HK-2 (cell line): ENCODE measurements at regions not wholly inside any gene's neighbourhood (a gene's known extent, or its start where the extent isn't known, plus 50 kb on each side); places are given as distances from the start of the nearest gene placed in this dataset.
"Not testable (repeated sequence)": the region's sequence is repeated elsewhere in the genome, so short reads cannot be mapped to it uniquely, and the experiment has no call there.

Experiments used
- DNase-seq: peaks from one replicate; pipeline ENCODE4 v3.0.0-alpha.2; 2018; ENCODE audit not compliant: unreplicated experiment

DNA sequence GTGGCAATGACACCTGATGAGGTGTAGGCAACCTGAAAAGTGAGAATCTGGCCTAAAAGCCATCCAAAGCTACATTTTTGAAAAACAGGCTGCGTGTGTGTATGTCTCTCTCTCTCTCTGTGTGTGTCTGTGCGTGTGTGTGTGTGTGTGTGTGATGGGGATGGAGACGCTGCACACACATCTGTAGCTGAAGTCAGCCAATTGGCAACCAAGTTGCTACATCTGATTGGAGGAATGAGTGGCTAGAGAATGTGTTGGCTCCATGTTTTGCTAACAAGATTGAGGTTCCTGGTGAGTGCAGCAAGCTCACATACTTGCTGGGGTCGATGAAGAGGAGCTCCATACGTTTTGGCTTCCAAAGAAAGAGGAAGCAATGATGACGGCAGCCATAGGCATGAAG lies 311.4 kb upstream of the NCAM1 start:
- DNase-seq, result no peak

DNA sequence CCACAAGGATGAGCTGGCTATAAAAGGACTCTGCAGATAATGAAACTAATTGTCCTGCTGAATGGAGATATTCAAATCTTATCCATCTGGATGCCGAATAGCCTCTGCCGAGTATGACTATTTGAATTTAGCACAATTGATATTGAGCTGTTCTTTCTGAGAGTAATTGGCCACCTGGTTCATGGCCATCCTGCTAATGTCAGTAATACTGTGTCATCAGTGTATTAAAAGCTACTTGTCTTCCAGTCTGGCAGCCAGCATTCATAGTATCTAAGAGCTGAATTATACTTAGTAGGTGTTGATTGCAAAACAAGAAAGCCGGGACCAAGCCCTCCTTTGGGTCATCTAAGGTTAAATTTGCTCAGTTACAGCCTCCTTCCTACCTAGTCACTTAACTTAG lies 310.7 kb upstream of the NCAM1 start:
- no peak for DNase-seq

DNA sequence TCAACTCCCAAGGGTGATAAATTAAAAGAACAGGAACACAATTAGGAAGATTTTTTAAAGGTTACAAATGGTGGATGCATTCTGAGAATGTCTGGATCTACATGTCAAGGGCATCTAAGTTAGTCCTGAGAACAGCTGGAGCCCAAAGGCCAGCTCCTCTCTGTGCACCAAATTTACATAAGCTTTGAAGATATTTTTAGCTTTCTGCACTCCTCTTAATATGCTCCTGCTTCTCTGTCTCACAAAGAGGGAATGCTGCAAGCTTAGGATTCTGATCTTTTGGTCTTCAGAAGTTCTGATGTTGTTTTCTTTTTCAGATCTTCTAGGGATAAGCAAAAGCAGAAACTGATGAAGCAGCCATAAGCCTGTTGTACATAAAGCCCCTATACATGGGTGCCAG lies 309.8 kb upstream of the NCAM1 start:
- DNase-seq, result no peak

DNA sequence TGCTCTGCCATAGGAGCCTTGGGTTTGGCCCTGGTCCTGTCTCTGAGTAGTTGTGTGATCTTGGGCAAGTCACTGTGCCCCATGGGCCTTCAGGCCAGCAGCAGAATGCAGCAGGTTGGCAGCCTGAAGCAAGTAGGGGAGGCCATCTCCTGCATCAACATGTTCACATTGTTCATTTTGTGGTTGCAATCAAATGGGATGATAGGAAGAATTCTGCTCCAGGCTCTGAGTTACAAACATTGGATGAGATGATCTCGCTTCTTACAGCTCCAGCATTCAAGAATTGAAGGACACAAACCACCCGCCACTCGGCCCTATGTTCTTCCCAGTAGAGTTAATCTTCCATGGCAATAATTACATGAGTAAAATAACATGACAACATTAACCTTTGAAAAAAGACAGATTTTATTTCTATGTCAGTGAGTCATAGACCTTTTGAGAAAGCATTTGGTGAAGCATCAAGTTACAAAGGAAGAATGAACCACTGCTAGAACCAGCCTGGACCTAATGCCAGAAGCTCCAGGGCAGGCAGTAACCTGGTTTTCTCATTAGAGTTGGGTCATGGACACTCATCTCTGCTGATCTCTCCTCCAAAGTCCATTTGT lies 308.3 kb upstream of the NCAM1 start:
- no peak for DNase-seq

DNA sequence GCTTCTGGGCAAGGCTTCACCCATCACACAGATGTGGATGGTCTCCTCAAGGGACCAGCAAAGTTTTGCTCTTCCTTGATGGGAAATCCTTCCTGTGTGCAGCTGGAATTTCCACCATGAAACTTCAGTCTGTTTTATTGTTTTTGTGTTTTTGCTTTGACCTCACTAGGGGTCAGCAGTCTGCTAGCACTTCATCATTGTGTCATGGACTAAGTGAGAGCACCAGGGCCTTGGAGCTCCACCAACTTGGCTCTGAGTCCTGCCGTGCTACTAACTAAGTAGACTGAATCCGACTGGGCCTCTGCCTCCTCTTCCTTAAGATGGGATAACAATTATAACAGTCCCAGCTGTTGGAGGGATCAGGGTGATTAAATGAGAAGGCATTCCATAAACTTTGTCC lies 305.8 kb upstream of the NCAM1 start:
- no peak for DNase-seq

DNA sequence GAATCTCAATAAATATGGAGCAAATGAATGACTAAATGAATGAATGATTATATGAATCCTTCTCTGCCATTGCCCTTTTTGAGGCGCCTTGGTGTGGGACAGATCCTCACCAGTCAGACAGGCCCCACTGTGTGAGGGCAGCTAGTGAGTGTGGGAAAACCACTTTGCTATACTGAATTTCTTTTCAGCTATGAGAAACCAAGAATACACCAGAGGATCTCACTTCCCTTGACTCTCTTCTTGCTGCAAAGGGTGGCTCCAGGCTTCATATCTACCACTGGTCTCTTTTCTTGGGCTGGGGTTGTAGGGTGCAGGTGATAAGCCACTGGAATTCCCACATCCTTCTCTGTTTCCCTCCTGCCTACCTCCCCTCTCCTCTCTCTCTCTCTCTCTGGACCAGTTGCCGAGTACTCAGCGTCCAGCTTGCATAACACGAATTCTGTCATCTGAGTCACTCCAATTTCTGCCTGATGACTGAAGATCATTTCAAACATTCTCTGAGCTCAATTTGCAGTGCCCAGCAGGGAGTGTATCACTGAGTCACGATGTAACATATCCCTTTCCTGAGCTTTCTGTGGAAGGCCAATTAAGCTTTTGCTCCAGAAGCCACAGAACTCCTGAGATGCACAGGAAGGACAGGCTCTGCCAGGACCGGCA lies 304.3 kb upstream of the NCAM1 start:
- DNase-seq, result no peak

DNA sequence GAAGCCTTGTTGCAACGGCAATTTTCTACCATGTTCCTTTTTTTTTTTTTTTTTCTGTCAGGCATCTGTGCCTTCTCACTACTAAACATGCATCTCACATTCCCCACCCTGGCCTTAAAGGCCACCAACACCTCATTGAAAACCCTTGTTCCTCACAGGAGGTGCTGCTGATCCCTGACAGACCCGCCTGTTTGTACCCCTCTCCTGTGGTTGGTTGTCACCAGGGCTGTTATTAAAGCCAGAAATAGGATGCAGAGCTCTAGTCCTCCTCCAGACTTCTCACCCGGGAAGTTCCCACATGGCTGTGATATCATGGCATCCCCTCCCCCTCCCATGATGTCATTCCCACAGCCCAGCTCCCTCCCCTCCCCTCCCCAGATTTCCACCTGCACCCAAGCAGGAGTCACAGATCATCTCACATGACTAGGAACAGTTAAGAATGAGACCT lies 302.8 kb upstream of the NCAM1 start:
- DNase-seq, result peak; percentile 1

DNA sequence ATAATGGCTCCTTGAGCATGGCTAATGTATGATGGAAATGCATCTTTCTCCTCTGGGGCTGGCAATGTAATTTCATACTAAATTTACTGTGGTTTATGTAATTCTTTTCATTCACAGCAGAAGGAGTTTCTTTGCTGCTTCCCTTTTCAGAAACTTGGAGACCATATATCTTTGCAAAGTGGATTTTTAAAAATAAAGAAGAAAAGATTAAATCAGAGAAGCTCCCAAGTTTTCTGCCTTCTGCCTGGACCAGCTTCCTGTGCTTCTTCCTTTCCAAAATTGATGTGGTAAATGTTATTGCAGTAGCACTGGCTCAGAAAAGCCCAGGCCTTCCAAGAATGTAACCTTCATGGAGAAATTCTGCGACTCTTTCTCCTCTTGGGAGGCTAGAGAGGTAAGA lies 300.1 kb upstream of the NCAM1 start:
- no peak for DNase-seq

DNA sequence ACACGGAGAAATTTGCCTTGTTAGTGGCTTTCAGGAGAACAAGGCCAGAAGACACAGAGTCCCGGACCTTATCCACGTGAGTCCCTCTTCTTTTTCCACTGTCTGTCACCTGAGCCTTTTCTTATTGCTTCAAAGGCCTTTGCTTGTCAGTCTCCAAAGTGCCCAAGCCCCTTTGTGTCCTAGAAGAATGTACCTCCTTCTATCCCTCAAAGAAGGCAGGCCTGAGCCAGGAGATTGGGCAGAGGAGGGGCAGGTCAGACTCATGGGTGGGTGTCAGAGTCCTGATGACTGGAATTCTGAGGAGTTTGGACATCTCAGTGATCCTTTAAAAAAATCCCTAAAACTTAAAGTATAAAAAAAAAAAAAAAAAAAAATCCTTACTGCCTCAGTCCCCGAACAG lies 299.6 kb upstream of the NCAM1 start:
- no peak for DNase-seq

DNA sequence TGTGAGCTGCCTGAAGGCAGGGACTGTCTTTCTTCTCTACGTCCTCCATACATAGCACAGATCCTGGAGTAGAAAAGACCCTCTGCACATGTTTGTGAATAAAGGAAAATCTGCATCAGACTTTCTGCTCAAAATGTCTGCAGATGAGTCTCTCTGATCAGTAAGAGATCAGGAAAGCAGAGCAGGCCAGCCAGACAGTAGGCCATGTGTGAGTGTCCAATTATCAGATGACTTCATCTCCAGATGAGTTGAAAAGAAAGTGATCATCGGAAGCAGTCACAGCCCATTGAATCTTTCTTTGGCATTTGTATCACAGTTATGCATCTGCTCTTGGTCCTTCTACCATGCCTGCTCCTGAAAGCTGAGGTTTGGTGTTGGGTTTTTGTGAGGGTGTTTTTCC lies 298.7 kb upstream of the NCAM1 start:
- no peak for DNase-seq

DNA sequence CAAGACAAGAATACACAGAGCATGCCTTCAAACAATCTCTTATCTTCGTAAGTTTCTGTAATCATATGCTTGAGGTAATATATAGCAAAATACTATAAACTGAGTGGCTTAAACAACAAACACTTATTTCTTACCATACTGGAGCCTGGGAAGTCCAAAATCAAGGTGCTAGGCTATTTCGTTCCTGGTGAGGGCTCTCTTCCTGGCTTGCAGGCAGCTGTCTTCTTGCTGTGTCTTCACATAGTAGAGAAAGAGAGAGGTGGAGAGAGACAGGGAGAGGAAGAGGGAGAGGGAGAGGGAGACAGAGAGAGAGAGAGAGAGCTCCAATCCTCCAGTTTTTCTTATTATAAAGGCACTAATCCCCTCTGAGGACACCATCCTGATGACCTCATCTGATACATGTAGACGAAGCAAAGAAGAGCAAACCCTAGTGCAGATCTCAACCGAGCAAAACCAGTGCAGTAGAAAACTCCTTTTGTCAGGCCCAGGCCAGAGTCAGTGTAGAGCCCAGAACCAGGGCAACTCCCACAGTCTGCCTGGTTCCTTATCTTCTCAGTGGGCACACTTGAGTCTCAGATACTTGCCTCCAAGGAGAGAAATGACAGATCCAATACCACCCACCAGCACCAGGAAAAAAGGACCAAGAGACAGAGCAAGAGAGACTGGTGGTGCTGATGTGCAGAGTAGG lies 297.1 kb upstream of the NCAM1 start:
- no peak for DNase-seq

DNA sequence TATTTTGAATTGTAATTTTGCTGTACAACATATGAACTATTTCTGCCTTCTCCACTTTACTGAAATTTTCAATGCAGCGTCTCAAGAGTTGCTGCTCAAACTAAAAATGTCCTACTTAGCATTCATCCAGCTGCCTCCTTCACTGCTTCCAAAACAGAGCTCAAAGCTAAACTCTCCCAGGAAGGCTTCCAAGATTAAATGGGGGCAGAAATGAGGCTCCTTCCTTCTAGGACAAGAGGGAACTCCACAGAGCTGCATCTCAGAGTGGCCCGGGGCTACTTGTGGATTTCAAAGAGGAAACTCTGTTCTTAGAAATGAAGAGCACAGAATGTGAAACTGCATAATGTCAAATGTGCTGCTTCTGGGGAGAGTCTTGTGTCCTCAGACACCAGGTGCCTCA lies 295.9 kb upstream of the NCAM1 start:
- no peak for DNase-seq

DNA sequence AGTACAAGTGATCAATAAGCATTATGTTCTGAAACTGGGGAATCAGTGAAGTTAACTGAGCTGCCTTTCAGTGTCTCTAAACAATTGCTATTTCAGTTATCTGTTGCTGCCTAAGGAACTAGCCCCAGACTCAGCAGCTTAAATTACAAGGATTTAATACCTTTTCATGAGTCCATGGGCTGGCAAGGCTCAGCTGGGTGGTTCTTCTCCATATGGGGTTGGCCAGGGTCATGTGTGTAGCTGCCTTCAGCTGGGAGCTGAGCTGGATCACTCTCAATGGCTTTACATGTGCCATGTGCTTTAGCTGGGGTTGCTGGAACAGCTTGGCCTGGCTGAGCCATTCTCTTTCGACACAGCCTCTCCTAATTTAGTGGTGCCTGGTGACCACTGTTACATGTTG lies 295.0 kb upstream of the NCAM1 start:
- no peak for DNase-seq

DNA sequence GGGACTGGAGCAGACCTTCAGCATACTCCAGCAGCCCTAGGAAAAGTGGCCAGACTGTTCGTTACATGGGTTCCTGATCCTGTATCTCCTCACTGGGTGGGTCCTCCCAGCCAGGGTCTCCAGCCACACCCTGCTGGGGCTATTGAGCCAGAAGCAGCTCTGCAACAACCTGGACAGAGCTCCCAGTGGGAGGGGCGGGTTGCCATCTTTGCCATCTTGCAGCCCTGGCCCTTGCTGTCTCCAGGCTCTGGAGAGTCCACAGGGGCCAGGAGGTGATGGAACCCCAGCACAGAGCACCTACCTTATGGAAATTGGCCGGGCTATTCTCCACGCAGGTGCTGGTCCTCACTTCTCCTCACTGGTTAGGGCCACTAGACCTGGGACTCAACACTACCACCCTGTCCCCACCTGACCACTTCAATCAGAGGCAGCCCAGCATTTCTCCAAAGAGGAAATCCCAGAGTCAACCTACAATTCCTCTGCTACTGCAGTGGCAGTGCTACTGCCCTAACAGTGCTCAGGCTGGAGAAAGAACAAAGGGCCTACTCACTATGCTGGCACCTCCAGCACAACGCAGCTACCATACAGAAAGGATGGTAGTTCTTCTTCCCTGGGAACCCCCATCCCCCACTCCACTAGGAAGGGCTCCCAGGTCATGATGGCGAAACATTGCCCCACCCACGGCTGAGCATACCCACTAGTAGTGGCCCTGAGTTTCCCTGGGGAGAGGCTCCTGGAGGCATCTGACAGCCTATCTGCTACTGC lies 290.2 kb upstream of the NCAM1 start:
- no peak for DNase-seq

DNA sequence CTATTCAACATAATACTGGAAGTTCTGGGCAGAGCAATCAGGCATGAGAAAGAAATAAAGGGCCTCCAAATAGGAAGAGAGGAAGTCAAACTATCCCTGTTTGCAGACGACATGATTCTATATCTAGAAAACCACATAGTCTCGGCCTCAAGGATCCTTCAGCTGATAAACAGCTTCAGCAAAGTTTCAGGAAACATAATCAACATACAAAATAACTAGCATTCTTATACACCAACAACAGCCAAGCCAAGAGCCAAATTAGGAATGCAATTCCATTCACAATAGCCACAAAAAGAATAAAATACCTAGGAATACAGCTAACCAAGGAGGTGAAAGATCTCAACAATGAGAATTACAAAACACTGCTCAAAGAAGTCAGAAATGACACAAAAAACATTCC lies 287.8 kb upstream of the NCAM1 start:
- DNase-seq, result not testable (repeated sequence)

DNA sequence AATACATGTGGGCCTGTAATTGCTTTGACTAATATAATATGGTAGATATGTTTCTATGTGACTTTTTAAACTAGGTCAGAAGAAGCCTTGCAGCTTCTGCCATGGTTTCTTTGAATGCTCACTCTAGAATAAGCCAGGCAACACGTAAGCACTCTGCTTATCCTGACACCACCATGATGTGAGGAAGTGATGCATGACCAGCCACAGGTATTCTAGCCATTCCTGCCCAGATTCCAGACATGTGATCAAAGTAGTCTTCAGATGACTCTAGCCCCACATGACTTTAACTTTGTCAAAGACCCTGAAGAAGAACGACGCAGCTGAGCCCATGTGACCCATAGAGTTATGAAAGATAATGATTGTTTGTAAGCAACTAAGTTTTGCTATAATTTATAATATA lies 276.1 kb upstream of the NCAM1 start:
- no peak for DNase-seq

DNA sequence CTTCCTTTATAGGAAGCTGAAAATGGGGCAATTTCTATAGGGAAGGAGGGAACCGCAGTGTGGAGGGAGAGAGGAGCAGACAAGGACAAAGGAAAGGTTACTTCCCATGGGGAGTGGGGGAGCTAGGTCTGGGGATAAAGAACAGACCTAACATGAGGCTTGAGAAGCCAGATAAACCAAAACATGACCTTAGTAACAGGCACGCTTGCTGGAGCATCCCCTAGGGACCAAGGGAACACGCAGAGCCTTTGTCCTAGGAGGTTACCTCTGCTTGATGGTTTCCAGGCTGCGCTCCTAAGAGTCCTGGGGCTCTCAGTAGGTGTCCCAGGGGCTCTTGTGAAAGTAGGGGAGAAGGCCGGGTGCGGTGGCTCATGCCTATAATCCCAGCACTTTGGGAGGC lies 271.4 kb upstream of the NCAM1 start:
- no peak for DNase-seq

DNA sequence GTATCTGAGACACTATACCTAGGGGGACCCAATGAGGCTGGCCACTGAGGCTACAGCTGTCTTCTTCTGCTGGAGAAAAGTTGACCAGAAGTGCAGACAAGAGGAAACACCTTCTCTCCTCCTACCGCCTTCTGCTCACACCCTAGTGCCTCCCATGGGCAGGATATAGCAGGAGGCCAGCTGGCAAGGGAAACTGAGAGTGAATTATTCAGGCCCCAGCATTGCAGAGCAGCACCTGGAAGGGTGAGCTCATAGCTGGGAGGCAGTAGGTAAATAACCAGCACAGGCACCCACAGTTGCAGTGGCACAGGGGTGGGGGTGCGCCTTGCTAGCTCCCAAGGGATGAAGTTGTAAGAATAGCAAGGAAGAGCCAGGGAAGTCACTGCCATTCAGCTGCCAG lies 267.4 kb upstream of the NCAM1 start:
- DNase-seq, result no peak

DNA sequence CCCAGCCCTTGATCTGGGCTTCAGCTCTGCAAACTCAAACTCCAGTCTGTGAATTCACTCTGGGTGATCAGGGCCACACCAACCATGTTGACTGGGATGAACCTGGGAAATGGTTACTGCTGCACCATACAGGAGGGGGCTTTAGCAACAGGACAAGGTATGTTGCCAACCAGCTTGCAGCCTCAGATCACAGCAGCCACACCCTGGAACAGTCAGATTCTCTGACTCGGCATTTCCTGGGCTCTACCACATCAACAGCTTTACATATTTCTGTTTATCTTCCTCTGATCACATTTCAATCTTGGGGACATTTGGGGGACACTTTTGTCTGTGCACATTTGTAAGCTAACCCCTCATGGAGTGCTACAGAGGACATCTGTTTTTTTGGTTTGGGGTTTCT lies 267.0 kb upstream of the NCAM1 start:
- no peak for DNase-seq

DNA sequence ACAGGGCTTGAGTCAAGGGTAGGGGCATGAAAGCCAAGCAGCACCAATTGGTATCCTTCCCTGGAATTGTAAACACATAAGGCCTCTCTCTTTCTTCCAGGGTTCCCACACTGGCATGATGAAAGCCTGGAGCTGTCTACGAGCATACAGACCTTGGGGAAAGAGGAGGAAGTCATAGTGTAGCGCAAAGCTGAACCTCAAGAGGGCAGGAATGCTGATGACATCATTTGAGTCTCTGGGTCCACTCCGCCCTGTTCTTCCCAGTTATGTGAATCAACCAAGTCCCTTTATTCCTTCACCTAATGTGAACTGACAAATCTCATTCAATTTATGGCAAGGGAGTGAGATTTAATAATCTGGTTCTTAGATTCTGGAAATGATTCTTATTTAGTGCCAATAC lies 266.4 kb upstream of the NCAM1 start:
- no peak for DNase-seq

DNA sequence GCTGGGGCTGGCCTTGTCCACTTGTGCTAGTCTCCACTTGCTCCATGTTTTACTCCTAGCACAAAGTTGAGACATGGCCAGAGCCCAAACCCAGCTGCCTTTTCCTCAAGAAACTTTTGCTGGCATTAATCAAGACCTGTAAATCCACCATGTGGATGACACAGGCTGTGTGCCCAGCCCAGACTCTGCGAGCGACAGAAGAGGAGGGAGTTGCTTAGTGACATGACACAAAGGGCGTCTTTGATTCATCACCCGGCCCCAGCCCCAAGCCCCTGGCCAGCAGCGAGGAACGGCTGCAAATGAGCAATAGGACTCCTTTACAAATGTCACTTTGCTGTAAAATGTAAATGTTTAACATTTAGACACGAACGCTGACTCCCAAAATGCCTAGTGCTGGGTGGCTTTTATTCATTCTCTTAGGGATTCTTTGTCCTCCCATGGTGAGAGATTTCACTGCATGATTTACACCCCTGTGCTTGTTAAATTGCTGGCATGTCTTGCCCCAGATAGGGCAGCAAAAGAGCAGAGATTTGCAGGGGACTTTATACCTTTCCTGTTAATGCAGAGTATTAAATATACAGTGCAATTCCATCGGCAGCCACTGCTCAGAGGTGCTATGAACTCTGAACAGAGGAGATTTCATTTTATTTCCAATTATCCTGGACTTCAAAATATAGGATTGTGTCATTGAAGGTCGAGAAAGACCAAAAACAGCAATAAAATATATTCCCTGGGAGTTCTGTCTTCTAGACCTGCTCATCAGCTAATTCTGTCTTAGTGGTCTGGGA lies 263.6 kb upstream of the NCAM1 start:
- DNase-seq, result no peak

DNA sequence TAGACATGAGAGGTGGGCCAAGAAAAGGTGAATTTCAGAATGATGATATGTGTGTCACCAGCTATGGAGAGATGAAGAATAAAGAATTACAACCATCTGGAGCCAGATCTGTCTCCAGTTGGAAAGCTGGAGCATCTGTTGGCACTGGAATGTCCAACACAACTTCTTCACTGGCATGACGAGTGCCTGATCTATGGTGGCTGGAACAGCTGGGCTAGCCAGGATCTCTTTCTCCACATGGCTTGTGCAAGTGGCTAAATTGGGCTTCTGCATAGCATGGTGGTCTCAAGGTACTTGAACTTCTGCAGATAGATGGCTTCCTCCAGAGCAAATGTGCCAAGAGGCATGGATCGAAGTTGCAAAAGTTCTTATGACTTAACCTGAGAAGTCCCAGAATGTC lies 256.1 kb upstream of the NCAM1 start:
- no peak for DNase-seq
